SK-N-SH (cell line): ENCODE measurements at regions not wholly inside any gene's neighbourhood (a gene's known extent, or its start where the extent isn't known, plus 50 kb on each side); places are given as distances from the start of the nearest gene placed in this dataset.

Experiments
- POLR2AphosphoS5 ChIP-seq: IDR thresholded peaks from 2 replicates; pipeline ENCODE4 v1.6.1; 2012; ENCODE audit warnings: low read depth, low read length
- RAD21 ChIP-seq: IDR thresholded peaks from 2 replicates; pipeline ENCODE4 v1.6.1; 2012; ENCODE audit warnings: mild to moderate bottlenecking, low read length
- TEAD4 ChIP-seq: IDR thresholded peaks from 2 replicates; pipeline ENCODE4 v1.4.0; 2012; ENCODE audit warnings: mild to moderate bottlenecking, borderline replicate concordance; ENCODE audit not compliant: insufficient read depth
- TF ChIP-seq, protein P1 (sequence below): fragments of 200-600 bp; sonication (generic); IDR thresholded peaks from 2 replicates; pipeline ENCODE4 v1.6.1; 2017; ENCODE audit warnings: antibody characterized with exemption, mild to moderate bottlenecking, moderate library complexity
- TF ChIP-seq, protein P2 (sequence below): IDR thresholded peaks from 2 replicates; pipeline ENCODE4 v1.4.0; 2012; ENCODE audit warnings: low read depth, borderline replicate concordance

DNA sequence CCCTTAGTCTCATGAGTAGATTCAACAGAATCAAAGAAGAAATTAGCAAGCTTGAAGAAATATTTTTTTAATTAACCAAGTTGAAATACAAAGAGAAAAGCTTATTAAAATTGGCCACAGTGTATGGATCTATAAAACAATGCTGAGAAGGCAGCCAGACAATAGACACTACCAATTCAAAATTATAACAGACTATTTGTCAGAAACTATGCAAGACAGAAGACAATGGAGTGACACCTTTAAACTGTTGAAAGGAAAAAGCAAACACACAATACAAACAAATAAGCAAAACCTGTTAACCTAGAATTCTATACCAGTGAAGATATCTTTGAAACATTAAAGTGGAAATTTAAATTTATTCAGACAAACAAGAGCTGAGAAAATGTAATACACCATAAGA, 225.4 kb downstream of the CASP12 start:
- TF ChIP-seq TEAD4: no peak
- TF ChIP-seq, protein P1, sequence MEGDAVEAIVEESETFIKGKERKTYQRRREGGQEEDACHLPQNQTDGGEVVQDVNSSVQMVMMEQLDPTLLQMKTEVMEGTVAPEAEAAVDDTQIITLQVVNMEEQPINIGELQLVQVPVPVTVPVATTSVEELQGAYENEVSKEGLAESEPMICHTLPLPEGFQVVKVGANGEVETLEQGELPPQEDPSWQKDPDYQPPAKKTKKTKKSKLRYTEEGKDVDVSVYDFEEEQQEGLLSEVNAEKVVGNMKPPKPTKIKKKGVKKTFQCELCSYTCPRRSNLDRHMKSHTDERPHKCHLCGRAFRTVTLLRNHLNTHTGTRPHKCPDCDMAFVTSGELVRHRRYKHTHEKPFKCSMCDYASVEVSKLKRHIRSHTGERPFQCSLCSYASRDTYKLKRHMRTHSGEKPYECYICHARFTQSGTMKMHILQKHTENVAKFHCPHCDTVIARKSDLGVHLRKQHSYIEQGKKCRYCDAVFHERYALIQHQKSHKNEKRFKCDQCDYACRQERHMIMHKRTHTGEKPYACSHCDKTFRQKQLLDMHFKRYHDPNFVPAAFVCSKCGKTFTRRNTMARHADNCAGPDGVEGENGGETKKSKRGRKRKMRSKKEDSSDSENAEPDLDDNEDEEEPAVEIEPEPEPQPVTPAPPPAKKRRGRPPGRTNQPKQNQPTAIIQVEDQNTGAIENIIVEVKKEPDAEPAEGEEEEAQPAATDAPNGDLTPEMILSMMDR: no peak
- TF ChIP-seq RAD21: no peak
- TF ChIP-seq, protein P2, sequence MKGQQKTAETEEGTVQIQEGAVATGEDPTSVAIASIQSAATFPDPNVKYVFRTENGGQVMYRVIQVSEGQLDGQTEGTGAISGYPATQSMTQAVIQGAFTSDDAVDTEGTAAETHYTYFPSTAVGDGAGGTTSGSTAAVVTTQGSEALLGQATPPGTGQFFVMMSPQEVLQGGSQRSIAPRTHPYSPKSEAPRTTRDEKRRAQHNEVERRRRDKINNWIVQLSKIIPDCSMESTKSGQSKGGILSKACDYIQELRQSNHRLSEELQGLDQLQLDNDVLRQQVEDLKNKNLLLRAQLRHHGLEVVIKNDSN: no peak
- no peak for TF ChIP-seq POLR2AphosphoS5
